NCI-H82 (cell line): ENCODE measurements at regions not wholly inside any gene's neighbourhood (a gene's known extent, or its start where the extent isn't known, plus 50 kb on each side); places are given as distances from the start of the nearest gene placed in this dataset.

ENCODE experiments used
- DNase-seq: peaks from one replicate; lab custom pipeline; 2025; lab: John Stamatoyannopoulos, UW

DNA sequence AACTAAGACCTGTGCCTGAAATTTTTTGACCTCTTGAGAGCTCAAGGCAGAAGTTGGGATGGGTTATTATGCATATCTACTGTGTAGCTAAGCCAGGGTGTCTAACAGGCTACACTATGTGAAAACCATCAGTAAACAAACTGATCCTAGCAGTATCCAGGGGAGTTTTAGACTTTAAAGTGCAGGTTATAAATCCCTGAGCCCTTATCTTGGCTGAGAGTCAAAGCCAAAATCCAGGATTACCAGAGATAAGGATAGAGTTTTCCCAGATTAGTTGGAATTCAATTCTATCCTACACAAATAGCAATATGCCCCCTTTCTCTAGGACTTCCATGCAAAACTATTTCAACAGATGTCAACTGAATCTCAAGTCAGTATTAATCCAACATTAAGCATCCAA lies 1229.7 kb downstream of the GRIK2 start:
- peak; percentile 92 for DNase-seq

DNA sequence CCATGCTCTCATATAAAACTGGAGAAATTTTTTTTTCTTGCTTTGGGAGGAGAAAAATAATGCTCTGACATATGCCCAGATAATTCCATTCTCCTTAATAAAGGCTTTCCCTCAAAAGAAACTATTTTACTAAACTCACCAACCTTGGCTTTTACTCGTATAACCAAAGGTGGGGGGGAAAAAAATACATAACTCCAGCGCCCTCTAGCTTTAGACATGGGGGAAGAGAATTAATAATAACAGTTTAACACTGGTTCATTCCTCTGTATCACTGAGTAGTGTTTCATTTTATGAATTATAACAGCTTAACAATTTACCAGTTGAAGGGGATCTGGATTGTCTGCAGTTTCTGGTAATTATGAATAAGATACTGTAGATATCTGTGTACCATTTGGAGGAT lies 1226.1 kb downstream of the GRIK2 start:
- DNase-seq, result peak; percentile 34

- DNase-seq, result no peak
Measured at GRCh38 chr6:102582569-102582968, 1189.1 kb downstream of the GRIK2 start.

- no peak for DNase-seq
Measured at GRCh38 chr6:102581378-102582124, 1188.0 kb downstream of the GRIK2 start.

GRCh38 chr6:102571236-102571908 lies 1177.9 kb downstream of the GRIK2 start:
- no peak for DNase-seq

DNA sequence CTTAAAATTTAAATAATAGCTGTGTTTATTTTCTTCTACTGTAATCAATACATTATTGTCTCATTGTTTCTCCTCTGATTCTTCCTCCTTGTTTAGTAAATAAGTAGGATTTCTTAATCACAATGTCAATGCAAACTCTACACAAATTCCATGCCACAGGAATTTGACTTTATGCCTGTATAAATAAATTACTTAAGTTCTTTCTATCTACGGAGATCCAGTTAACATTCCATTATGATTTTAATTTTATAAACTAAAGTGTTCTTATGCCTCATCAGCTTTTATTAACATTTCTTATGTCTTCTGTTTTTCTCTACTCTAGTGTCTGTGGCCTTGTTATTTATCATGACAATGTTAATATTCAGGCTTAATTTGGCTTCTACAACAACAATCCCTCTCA lies 1169.2 kb downstream of the GRIK2 start:
- DNase-seq, result no peak

GRCh38 chr6:102553214-102553613 lies 1159.7 kb downstream of the GRIK2 start:
- no peak for DNase-seq

DNA sequence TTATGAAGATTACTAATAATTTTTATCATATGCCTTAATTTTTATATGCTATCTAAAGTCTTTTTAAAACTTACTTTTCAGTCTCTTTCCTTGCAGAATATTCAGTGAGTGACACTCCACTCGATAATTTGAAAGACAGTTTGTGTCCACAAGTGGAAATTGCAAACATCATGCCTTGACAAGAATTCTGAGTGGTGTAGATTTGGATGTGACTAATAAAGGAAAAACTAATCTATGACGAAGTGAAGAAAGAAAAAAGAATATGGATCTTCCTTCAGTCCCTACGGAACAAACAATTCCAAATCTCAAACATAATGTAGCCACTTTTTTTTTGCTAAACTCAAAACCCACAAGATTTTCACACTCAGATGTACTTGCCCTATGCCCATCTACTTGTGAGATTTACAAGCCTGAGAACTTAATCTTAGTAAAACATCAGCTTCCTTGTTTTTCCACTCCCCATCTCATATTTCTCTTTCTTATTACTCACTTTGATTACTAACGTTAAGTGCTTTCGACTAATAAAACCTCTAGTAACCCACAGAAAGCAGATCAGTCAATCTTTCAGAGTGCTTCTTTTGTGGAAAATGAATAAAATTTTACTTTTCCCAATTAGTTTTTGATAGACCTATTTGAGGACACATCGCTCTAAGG lies 1155.8 kb downstream of the GRIK2 start:
- DNase-seq, result no peak

DNA sequence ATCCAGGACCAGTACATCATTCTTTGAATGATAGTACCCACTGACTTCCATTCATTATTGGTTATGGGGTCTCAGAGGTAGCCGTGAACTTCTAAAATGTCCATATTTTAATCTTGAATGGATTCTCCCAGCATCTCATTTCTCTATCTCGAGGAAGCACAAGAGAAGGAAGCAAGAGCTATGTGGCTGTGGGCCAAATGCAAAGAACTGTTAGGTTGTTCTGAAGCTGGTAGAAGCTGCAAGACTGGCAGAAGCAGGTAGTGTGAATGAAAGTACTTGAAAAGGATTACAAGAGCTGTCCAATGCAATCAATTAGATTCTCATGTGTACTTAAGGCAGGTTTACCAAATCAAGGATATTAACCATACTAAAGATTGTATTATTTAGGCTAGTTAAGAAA lies 1131.8 kb downstream of the GRIK2 start:
- no peak for DNase-seq

DNA sequence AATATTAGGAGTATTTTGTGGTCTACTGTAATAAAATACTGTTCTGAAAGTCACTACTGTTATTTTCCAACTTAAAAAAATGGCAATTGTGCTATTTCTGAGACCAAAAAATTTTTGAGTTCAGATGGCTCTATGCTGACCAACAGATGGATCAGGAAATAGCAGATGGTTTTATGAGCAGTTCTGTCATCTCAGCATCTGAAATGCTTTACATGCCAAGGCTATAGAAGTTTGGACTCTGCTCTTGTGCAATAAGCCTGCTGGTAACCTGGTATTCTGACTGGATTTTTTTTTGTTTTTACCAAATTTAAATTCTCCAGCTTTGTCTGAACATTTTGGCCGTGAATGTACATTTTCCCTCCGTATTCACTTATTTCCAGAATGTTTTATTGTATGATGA lies 1127.5 kb downstream of the GRIK2 start:
- DNase-seq, result no peak

GRCh38 chr6:102517506-102517905 lies 1124.0 kb downstream of the GRIK2 start:
- no peak for DNase-seq

GRCh38 chr6:102501615-102502014 lies 1108.1 kb downstream of the GRIK2 start:
- no peak for DNase-seq

GRCh38 chr6:102494808-102495207 lies 1101.3 kb downstream of the GRIK2 start:
- DNase-seq, result no peak

GRCh38 chr6:102493485-102493884 lies 1100.0 kb downstream of the GRIK2 start:
- DNase-seq, result no peak

- no peak for DNase-seq
Measured at GRCh38 chr6:102488729-102489128, 1095.2 kb downstream of the GRIK2 start.

DNA sequence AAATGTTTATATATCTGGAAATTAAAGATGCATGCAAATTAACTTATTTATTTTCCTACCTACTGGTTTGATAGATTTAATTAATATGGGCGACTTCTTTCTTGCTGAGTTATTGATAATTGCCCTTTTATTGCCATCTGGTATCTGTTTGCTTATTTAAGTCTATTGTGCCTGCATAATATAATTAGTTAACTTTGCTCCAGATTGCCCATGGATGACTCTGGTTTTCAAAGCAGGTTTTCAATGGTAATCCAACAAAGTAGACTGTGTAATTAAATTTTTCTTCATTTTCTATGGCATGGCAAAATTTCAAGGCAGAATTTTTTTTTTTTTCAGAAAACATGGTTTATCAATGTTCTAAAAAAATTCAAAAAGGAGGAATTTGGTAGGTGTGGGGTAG lies 1092.0 kb downstream of the GRIK2 start:
- DNase-seq, result peak; percentile 31

DNA sequence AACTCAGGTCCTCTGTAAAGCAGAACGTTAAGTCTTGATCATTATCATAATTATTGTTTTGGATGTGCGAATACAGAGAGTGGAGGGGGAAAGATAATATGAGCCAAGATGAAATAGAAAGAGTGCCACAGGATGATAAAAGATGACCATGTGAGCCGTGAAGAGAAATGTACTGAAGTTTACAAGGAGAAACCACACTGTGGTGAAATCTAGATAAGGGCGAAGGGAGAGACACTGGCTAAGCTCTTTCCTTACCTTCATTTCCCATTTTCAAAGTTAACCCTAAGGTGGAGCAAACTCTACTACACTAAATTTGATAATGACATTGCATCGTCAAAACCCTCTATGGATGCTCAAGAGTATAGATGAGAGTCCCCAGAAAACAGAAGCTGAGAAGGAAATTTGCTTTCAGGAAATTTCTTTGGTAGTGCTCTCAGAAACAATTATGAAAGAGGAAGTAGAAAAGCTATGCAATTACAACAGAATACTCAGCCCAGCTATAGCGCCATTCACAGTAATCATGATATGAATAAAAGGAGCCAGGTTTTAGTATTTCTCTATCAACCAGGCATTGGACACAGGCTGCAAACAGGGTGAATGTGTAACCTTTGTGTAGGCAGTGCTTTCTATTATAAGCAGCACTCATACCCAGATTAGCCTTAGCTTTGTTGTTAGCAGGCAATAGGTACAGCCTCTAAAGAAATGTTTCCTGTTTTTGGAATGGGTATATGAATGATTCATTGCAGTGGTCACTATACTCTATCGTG lies 1080.7 kb downstream of the GRIK2 start:
- no peak for DNase-seq

- peak; percentile 1 for DNase-seq
Measured at GRCh38 chr6:102458990-102459389, 1065.5 kb downstream of the GRIK2 start.

DNA sequence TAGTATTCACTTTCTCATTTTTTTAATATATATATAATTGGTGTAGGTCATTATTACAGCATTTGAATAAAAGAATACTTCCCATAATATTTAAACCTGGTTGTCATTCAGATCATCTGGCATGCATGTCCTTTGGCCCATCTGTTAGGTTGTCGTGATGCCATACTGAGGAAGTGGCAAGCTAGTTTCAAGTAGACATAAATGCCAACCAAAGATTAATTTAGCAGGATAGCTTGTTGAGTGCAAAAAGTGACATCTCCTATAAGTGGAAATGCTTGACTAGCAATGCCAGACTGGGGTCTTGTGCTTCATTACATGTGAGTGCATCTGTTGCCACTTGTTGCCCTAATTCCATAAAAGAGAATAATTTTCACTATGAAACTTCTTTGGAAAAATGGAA lies 1044.7 kb downstream of the GRIK2 start:
- no peak for DNase-seq

- DNase-seq, result no peak
Measured at GRCh38 chr6:102417368-102417998, 1024.0 kb downstream of the GRIK2 start.

DNA sequence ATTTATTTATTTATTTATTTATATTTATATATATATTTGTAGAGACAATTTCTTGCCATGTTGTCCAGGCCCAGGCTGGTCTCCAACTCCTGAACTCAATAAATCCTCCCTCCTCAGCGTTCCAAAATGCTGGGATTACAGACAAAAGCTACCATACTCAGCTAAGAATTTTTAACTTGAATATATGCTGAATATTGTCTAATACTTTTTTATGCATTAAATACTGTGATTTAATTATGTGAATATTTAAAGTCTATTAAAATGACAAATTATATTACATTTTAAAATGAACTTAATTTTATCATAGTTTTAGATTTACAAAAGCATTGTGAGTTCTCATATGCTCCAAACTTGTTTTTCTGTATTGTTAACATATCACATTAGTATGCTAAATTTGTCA lies 1022.4 kb downstream of the GRIK2 start:
- DNase-seq, result no peak

DNA sequence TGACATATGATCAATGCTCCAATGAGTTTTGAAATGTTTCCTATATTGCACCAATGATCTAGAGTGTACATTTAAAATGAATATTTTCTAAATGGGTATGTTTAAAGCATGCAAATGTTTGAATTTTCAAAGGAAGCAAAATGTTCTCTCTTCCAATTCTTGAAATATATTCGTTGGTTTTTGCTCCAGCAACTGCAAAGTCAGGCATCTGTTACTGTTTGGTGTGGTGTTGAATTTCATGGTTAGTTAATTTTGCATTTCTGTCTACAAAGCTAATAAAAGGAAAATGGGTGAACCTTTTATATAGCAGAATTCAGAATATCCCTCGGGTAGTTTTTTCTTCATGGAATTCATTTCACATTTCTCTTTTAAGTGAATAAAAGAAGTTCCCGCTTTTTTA lies 1018.3 kb downstream of the GRIK2 start:
- DNase-seq, result no peak
